ENCODE measurements at regions not wholly inside any gene's neighbourhood (a gene's known extent, or its start where the extent isn't known, plus 50 kb on each side); places are given as distances from the start of the nearest gene placed in this dataset.

DNA sequence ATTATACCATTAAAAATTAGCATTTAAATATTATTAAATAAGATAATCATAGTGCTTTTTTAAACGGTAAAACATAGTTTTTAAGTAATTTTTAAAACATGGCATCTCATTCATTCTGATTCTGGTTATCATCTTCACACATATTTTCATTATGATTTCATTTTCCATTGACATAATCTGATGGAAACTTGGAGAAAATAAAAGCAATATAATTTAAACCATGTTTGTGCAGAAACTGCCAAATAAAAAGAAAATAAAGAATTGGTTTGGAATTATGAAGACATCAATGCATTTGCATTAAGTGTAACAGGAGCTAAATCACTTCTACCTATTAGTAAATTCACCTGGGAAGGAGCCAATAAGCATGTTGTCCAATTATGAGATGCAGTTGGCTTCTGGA, 490.1 kb upstream of the CD180 start:
- TF ChIP-seq POLR2A (IDR thresholded peaks at IDR 0.05; ENCODE audit: low read depth, low read length) (no peak), POLR2AphosphoS5 (IDR thresholded peaks at IDR 0.05; ENCODE audit: low read depth, low read length) (no peak), TAF1 (IDR thresholded peaks at IDR 0.05; ENCODE audit: borderline replicate concordance, low read depth, low read length) (no peak)
